ENCODE measurements at regions not wholly inside any gene's neighbourhood (a gene's known extent, or its start where the extent isn't known, plus 50 kb on each side); places are given as distances from the start of the nearest gene placed in this dataset.

- TF ChIP-seq POLR2A (IDR thresholded peaks at IDR 0.05; ENCODE audit: low read depth, low read length): no peak
- FAIRE-seq: no peak
- no peak for DNase-seq (ENCODE audit: insufficient read length, low spot score)
These were observed 256.7 kb upstream of the NPVF start for GRCh38 chr7:25485026-25485425.

DNA sequence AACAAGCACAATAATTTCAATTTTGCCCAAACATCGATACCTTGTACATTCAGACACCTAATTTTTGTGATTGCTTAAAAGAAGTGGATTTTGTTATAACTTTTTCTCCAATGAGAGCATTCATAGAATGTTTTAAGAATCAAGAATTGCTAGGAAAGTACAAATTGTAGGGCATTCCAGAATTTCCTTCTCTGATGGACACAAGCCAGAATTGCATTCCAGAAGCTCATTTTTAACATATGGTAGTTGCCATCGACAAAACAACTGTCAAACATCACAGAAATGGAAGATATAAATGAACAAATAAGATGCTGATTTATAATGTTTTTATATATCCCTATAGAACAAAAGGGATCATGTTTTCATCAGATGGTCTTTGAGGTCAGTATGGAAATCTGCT lies 258.4 kb upstream of the NPVF start:
- DNase-seq (ENCODE audit: insufficient read length, low spot score) (no peak), FAIRE-seq (no peak)

GRCh38 chr7:25493805-25494366 lies 265.6 kb upstream of the NPVF start:
- no peak for TF ChIP-seq POLR2A (IDR thresholded peaks at IDR 0.05; ENCODE audit: low read depth, low read length)
- DNase-seq (ENCODE audit: insufficient read length, low spot score) (no peak), FAIRE-seq (no peak)

More for the DNA sequence above, 258.4 kb upstream of the NPVF start:
- no peak for TF ChIP-seq POLR2A (IDR thresholded peaks at IDR 0.05; ENCODE audit: low read depth, low read length)

- no peak for TF ChIP-seq POLR2A (IDR thresholded peaks at IDR 0.05; ENCODE audit: low read depth, low read length)
- DNase-seq (ENCODE audit: insufficient read length, low spot score) (no peak), FAIRE-seq (no peak)
These were observed 266.6 kb upstream of the NPVF start for GRCh38 chr7:25494896-25495295.

GRCh38 chr7:25495342-25496250 lies 267.3 kb upstream of the NPVF start:
- no peak for FAIRE-seq
- no peak for TF ChIP-seq POLR2A (IDR thresholded peaks at IDR 0.05; ENCODE audit: low read depth, low read length)
- no peak for DNase-seq (ENCODE audit: insufficient read length, low spot score)

- no peak for TF ChIP-seq POLR2A (IDR thresholded peaks at IDR 0.05; ENCODE audit: low read depth, low read length)
- FAIRE-seq (no peak), DNase-seq (ENCODE audit: insufficient read length, low spot score) (no peak)
These were observed 268.4 kb upstream of the NPVF start for GRCh38 chr7:25496476-25497368.

- no peak for TF ChIP-seq POLR2A (IDR thresholded peaks at IDR 0.05; ENCODE audit: low read depth, low read length)
- DNase-seq (ENCODE audit: insufficient read length, low spot score) (no peak), FAIRE-seq (no peak)
These were observed 272.2 kb upstream of the NPVF start for GRCh38 chr7:25500393-25500921.

- DNase-seq (ENCODE audit: insufficient read length, low spot score): no peak
- FAIRE-seq: no peak
- TF ChIP-seq POLR2A (IDR thresholded peaks at IDR 0.05; ENCODE audit: low read depth, low read length): no peak
These were observed 275.0 kb upstream of the NPVF start for GRCh38 chr7:25503306-25503705.

GRCh38 chr7:25512061-25512687 lies 283.9 kb upstream of the NPVF start:
- DNase-seq (ENCODE audit: insufficient read length, low spot score): no peak
- FAIRE-seq: no peak
- no peak for TF ChIP-seq POLR2A (IDR thresholded peaks at IDR 0.05; ENCODE audit: low read depth, low read length)

DNA sequence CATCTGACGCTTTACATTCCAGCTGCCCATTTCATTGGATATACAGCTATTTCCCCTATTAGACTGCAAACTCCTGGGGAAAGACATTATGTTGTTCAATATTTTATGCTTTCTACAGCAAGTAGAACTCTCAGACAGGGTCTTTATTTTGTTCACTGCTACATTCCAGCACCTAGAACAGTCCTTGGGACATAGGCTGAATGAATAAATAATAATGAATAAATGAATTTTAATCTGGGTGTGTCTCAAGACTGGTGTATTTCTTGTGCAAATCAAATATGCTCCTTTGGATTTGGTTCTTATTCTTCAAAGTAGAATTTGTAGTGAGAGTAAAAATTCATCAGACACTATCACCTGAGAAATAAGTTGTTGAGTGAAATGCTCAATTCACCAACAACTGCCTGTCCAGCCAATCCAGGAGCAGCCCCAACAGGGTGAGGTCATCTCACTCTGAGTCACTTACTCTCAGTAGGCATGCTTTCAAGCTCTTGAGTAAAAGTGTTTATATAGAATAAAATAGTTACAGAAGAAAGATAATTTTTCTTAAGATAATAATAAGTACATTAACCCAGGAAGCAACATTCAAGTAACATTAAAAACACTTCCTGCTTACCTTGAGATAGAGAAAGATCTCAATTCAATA lies 287.5 kb upstream of the NPVF start:
- DNase-seq (ENCODE audit: insufficient read length, low spot score) (no peak), FAIRE-seq (no peak)
- no peak for TF ChIP-seq POLR2A (IDR thresholded peaks at IDR 0.05; ENCODE audit: low read depth, low read length)

DNA sequence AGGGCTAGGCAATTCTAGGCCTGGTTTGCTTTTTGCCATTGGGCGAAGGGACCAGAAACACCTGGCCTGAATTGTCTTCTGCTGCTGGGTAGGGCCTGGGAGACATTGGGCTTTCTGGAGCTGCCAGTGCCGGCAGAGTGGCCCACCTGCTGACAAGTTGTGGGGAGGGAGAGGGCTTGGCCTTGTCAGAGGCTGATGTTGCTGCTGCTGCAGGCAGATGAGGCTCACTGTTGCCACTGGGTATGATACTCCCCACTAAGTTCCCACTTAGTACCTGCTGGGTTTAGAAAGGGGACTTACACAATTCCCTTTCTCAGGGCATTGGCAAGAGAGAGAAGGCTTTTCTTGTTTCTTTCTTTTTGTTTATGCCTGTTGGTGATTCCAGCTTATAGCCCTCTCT lies 289.6 kb upstream of the NPVF start:
- FAIRE-seq: no peak
- TF ChIP-seq POLR2A (IDR thresholded peaks at IDR 0.05; ENCODE audit: low read depth, low read length): no peak
- DNase-seq (ENCODE audit: insufficient read length, low spot score): no peak

DNA sequence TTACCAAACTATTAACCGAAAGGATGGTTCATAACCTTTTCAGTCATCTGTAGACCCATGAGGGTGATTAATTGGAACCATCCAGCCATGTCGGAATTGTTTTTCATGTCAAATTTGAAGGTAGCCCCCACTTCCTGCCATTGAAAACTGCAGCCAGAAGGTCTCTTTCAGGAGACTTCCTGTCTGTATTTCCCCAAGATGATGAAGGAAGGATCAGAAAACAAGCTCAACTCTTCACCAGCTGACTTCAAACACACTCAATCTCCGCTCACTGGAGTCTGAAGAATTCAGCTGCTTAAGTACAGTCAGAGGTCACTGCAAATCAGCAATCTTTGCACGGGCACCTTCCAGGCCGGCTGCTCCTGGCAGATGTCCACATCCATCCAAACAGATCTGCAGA lies 291.7 kb upstream of the NPVF start:
- FAIRE-seq (no peak), DNase-seq (ENCODE audit: insufficient read length, low spot score) (no peak)
- TF ChIP-seq POLR2A (IDR thresholded peaks at IDR 0.05; ENCODE audit: low read depth, low read length): no peak

- TF ChIP-seq POLR2A (IDR thresholded peaks at IDR 0.05; ENCODE audit: low read depth, low read length): no peak
- DNase-seq (ENCODE audit: insufficient read length, low spot score) (no peak), FAIRE-seq (no peak)
These were observed 292.2 kb upstream of the NPVF start for GRCh38 chr7:25520516-25520915.

Measured in H54 (cell line).